IMR-90 (cell line): ENCODE measurements at regions not wholly inside any gene's neighbourhood (a gene's known extent, or its start where the extent isn't known, plus 50 kb on each side); places are given as distances from the start of the nearest gene placed in this dataset.

Experiments
- ATAC-seq: fragments of 200-7000 bp; cut with Tn5 transposase; 2 replicates; pipeline ENCODE4 v1.9.1; 2020; ENCODE audit warnings: low read depth, mild to moderate bottlenecking, moderate library complexity
- BruUV-seq: library from RNA; stranded (reverse); fragments of 400-500 nt; replicated peaks from 2 replicates; lab custom pipeline; 2021; lab: Mats Ljungman, UMichigan
- CTCF ChIA-PET: fragments of 300-600 bp; formaldehyde crosslinking; extraction: SDS; loops from one replicate; lab custom pipeline; 2021; ENCODE audit warnings: antibody characterized with exemption; lab: Yijun Ruan, JAX
- POLR2A ChIA-PET: fragments of 300-600 bp; sonication (Branson Sonifier 250); formaldehyde crosslinking; loops from one replicate; lab custom pipeline; 2022; ENCODE audit warnings: antibody characterized with exemption; ENCODE audit not compliant: unreplicated experiment; lab: Charles Lee
- DNase-seq: peaks from one replicate; pipeline ENCODE4 v3.0.0; 2013
- H2AFZ ChIP-seq: replicated peaks from 2 replicates; pipeline ENCODE3; 2013; ENCODE audit warnings: low read length, mild to moderate bottlenecking; ENCODE audit not compliant: poor library complexity
- H2AK5ac ChIP-seq: 2 replicates; pipeline ENCODE4 v1.6.1; 2013; ENCODE audit warnings: low read depth, low read length, inconsistent platforms
- H2AK9ac ChIP-seq: replicated peaks from 2 replicates; pipeline ENCODE3; 2013; ENCODE audit warnings: mild to moderate bottlenecking, low read depth, low read length, moderate library complexity; ENCODE audit not compliant: poor library complexity
- H2BK120ac ChIP-seq: 2 replicates; pipeline ENCODE4 v1.6.1; 2013; ENCODE audit warnings: low read depth, low read length, inconsistent platforms
- H2BK15ac ChIP-seq: 3 replicates; pipeline ENCODE4 v1.6.1; 2013; ENCODE audit warnings: low read depth, low read length, inconsistent platforms
- H2BK20ac ChIP-seq: 2 replicates; pipeline ENCODE4 v1.6.1; 2013; ENCODE audit warnings: low read depth, mild to moderate bottlenecking, inconsistent platforms, low read length, moderate library complexity
- H2BK5ac ChIP-seq: 2 replicates; pipeline ENCODE4 v1.6.1; 2013; ENCODE audit warnings: mild to moderate bottlenecking, low read depth, low read length, inconsistent platforms; ENCODE audit not compliant: poor library complexity, severe bottlenecking
- H3K14ac ChIP-seq: replicated peaks from 2 replicates; pipeline ENCODE4 v1.6.1; 2013; ENCODE audit warnings: low read depth, low read length, inconsistent platforms
- H3K18ac ChIP-seq: 2 replicates; pipeline ENCODE4 v1.6.1; 2013; ENCODE audit warnings: low read depth, low read length, control low read depth
- H3K23ac ChIP-seq: 2 replicates; pipeline ENCODE4 v1.6.1; 2013; ENCODE audit warnings: low read depth, low read length, inconsistent platforms
- H3K27ac ChIP-seq: 2 replicates; pipeline ENCODE4 v1.5.1; 2013; ENCODE audit warnings: mild to moderate bottlenecking, control low read depth, low read length; ENCODE audit not compliant: insufficient read depth
- H3K27me3 ChIP-seq: 2 replicates; pipeline ENCODE4 v1.6.1; 2013; ENCODE audit warnings: low read length; ENCODE audit not compliant: control insufficient read depth, insufficient read depth
- H3K36me3 ChIP-seq: 2 replicates; pipeline ENCODE4 v1.6.1; 2013; ENCODE audit warnings: low read length, mixed read lengths; ENCODE audit not compliant: control insufficient read depth, insufficient read depth
- H3K4ac ChIP-seq: 2 replicates; pipeline ENCODE4 v1.6.1; 2013; ENCODE audit warnings: low read depth, low read length, inconsistent platforms
- H3K4me1 ChIP-seq: 2 replicates; pipeline ENCODE4 v1.6.1; 2013; ENCODE audit warnings: low read length, mixed read lengths; ENCODE audit not compliant: control insufficient read depth, insufficient read depth
- H3K4me2 ChIP-seq: 2 replicates; pipeline ENCODE4 v1.6.1; 2013; ENCODE audit warnings: low read depth, mild to moderate bottlenecking, control low read depth, low read length, moderate library complexity
- H3K4me3 ChIP-seq: 2 replicates; pipeline ENCODE4 v1.5.1; 2013; ENCODE audit warnings: low read depth, mild to moderate bottlenecking, control low read depth, low read length, moderate library complexity; ENCODE audit not compliant: insufficient read depth
- H3K56ac ChIP-seq: 2 replicates; pipeline ENCODE4 v1.6.1; 2013; ENCODE audit warnings: low read length, inconsistent platforms; ENCODE audit not compliant: insufficient read depth; ENCODE audit errors: extremely low read depth
- H3K79me1 ChIP-seq, 2 experiments: 2 replicates each; pipeline ENCODE4 v1.6.1; 2013; ENCODE audit warnings: low read length in 2 of 2, inconsistent platforms in 1 of 2, low read depth in 1 of 2
- H3K9ac ChIP-seq: 2 replicates; pipeline ENCODE4 v1.6.1; 2013; ENCODE audit warnings: low read depth, low read length, control low read depth
- H3K9me1 ChIP-seq: 2 replicates; pipeline ENCODE4 v1.6.1; 2013; ENCODE audit warnings: low read length, inconsistent platforms; ENCODE audit not compliant: insufficient read depth
- H3K9me3 ChIP-seq: 2 replicates; pipeline ENCODE4 v1.6.1; 2013; ENCODE audit warnings: low read length; ENCODE audit not compliant: control insufficient read depth, insufficient read depth
- H4K20me1 ChIP-seq: 2 replicates; pipeline ENCODE4 v1.6.1; 2013; ENCODE audit warnings: low read length, inconsistent platforms; ENCODE audit not compliant: insufficient read depth
- H4K5ac ChIP-seq: 2 replicates; pipeline ENCODE4 v1.6.1; 2013; ENCODE audit warnings: mild to moderate bottlenecking, low read depth, low read length, control low read depth
- H4K8ac ChIP-seq, 2 experiments: 2 replicates each; pipeline ENCODE4 v1.6.1; 2013; ENCODE audit warnings: low read depth in 2 of 2, low read length in 2 of 2, control low read depth in 1 of 2, inconsistent platforms in 1 of 2
- H4K91ac ChIP-seq: 2 replicates; pipeline ENCODE4 v1.6.1; 2013; ENCODE audit warnings: low read depth, low read length, inconsistent platforms; ENCODE audit not compliant: insufficient read depth
- CEBPB ChIP-seq: IDR thresholded peaks from 2 replicates; pipeline ENCODE4 v1.6.1; 2012; ENCODE audit warnings: low read depth, low read length, improper control_type of control experiment
- CHD1 ChIP-seq: IDR thresholded peaks from 2 replicates; pipeline ENCODE4 v1.6.1; 2012; ENCODE audit warnings: low read depth, low read length, improper control_type of control experiment
- CTCF ChIP-seq: conservative IDR thresholded peaks from 2 replicates; pipeline ENCODE4 v1.5.1; 2012; ENCODE audit warnings: mild to moderate bottlenecking, low read depth, low read length, improper control_type of control experiment
- MAFK ChIP-seq: IDR thresholded peaks from 2 replicates; pipeline ENCODE4 v1.6.1; 2012; ENCODE audit warnings: low read depth, low read length, improper control_type of control experiment
- MXI1 ChIP-seq: IDR thresholded peaks from 2 replicates; pipeline ENCODE4 v1.6.1; 2012; ENCODE audit warnings: low read depth, mild to moderate bottlenecking, low read length, moderate library complexity, borderline replicate concordance
- NFE2L2 ChIP-seq: fragments of 150-350 bp; IDR thresholded peaks from 2 replicates; pipeline ENCODE4 v1.6.1; 2016; ENCODE audit warnings: low read depth, mild to moderate bottlenecking, low read length
- POLR2A ChIP-seq: IDR thresholded peaks from 2 replicates; pipeline ENCODE4 v1.6.1; 2012; ENCODE audit warnings: mild to moderate bottlenecking, low read depth, low read length
- RFX5 ChIP-seq: IDR thresholded peaks from 2 replicates; pipeline ENCODE4 v1.8.0; 2012; ENCODE audit warnings: low read depth, mild to moderate bottlenecking, low read length, moderate library complexity
- USF2 ChIP-seq: fragments of 150-350 bp; IDR thresholded peaks from 2 replicates; pipeline ENCODE4 v1.6.1; 2017; ENCODE audit warnings: mild to moderate bottlenecking, antibody characterized with exemption, low read length, low read depth
- WGBS, 2 experiments: methylation state at CpG; one replicate each; pipeline versions ENCODE4 v1.1.5 to v1.1.7; 2013; ENCODE audit warnings: missing lambda C conversion rate in 2 of 2; ENCODE audit not compliant: insufficient read length in 1 of 2; ENCODE audit errors: extremely low coverage in 2 of 2; 5-methylcytosine and 5-hydroxymethylcytosine counted together
- dilution Hi-C: fragments of 300-500 bp; cut with HindIII; formaldehyde crosslinking; loops from one replicate; pipeline ENCODE4 v1.14.3; 2018; ENCODE audit warnings: low sequenced_read_pairs; ENCODE audit not compliant: unreplicated experiment
- in situ Hi-C: fragments of 300-500 bp; cut with MboI; formaldehyde crosslinking; loops from 3 replicates; pipeline ENCODE4 v1.14.3; 2019; ENCODE audit warnings: low sequenced_read_pairs, inconsistent platforms, mixed read lengths
- intact Hi-C: fragments of 100-400 bp; cut with micrococcal nuclease; formaldehyde crosslinking; loops from 2 replicates; pipeline ENCODE4 v1.10.0; 2022

- DNase-seq (no peak), ATAC-seq (no peak)
- no peak overlapping the region for H2BK15ac ChIP-seq
- H4K8ac ChIP-seq = no peak overlapping the region
- BruUV-seq = no TSS peak
- ChIA-PET CTCF (no interaction called here), POLR2A (no interaction called here)
- H2AFZ ChIP-seq = no peak overlapping the region
- peaks cover 8% of the 10 kb centered on the region for H3K4me1 ChIP-seq
- H3K4ac ChIP-seq = no peak overlapping the region
- WGBS, 2 experiments = no CpG with 5 or more reads among the region's 5 CpGs
- H3K9me3 ChIP-seq = peaks cover 14% of the 10 kb centered on the region
- dilution Hi-C loops = no loop called here
- no peak overlapping the region for H3K4me3 ChIP-seq
- H3K9ac ChIP-seq = no peak overlapping the region
- H4K5ac ChIP-seq = no peak overlapping the region
- no peak overlapping the region for H2BK5ac ChIP-seq
- H2BK120ac ChIP-seq = no peak overlapping the region
- no peak for TF ChIP-seq NFE2L2
- no peak for TF ChIP-seq CEBPB
- no peak for TF ChIP-seq CHD1
- no peak for TF ChIP-seq CTCF
- no peak for TF ChIP-seq USF2
- no peak for TF ChIP-seq MAFK
- no peak for TF ChIP-seq MXI1
- TF ChIP-seq POLR2A = no peak
- TF ChIP-seq RFX5 = no peak
- peaks cover 8% of the 10 kb centered on the region for H3K9me1 ChIP-seq
- no peak overlapping the region for H3K23ac ChIP-seq
- H3K14ac ChIP-seq = no peak overlapping the region
- no peak overlapping the region for H4K91ac ChIP-seq
- H2AK9ac ChIP-seq = no peak overlapping the region
- no peak overlapping the region for H3K56ac ChIP-seq
- no peaks in the 10 kb centered on the region for H3K36me3 ChIP-seq
- no peaks in the 10 kb centered on the region for H3K79me1 ChIP-seq
- H3K27me3 ChIP-seq = no peaks in the 10 kb centered on the region
- no peaks in the 10 kb centered on the region for H4K20me1 ChIP-seq
- H2BK20ac ChIP-seq = no peak overlapping the region
- no peak overlapping the region for H3K18ac ChIP-seq
- intact Hi-C loops = no loop called here
- no peak overlapping the region for H3K27ac ChIP-seq
- H3K4me2 ChIP-seq = no peak overlapping the region
- H2AK5ac ChIP-seq = no peak overlapping the region; the same call in 1 of the 2 replicates
- in situ Hi-C loops = no loop called here
These were observed 116.6 kb upstream of the TOP3B start for GRCh38 chr22:22099194-22099486.
